ENCODE measurements at regions not wholly inside any gene's neighbourhood (a gene's known extent, or its start where the extent isn't known, plus 50 kb on each side); places are given as distances from the start of the nearest gene placed in this dataset.
A peak's percentile ranks its signal among the peaks of the same experiment; 100 is the strongest.
"Not testable (repeated sequence)": the region's sequence is repeated elsewhere in the genome, so short reads cannot be mapped to it uniquely, and the experiment has no call there.

DNA sequence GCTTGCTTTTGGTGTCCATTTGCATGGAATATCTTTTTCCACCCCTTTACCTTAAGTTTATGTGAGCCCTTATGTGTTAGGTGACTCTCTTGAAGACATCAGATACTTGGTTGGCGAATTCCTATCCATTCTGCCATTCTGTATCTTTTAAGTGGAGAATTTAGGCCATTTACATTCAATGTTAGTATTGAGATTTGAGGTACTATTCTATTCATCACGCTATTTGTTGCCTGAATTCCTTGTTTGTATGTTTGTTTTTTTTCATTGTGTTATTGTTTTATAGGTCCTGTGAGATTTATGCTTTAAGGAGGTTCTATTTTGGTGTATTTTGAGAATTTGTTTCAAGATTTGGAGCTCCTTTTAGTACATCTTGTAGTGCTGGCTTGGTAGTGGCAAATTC is 238.3 kb upstream of the LYPLAL1 start:
- DNase-seq (ENCODE audit: low spot score), result not testable (repeated sequence)

- DNase-seq (ENCODE audit: low spot score), result no peak
These were observed 235.4 kb upstream of the LYPLAL1 start for GRCh38 chr1:218938259-218938658.

- DNase-seq (ENCODE audit: low spot score), result no peak
These were observed 234.6 kb upstream of the LYPLAL1 start for GRCh38 chr1:218939095-218939494.

GRCh38 chr1:218942431-218942830 is 231.2 kb upstream of the LYPLAL1 start:
- DNase-seq (ENCODE audit: low spot score), result no peak

- DNase-seq (ENCODE audit: low spot score), result no peak
These were observed 230.3 kb upstream of the LYPLAL1 start for GRCh38 chr1:218943371-218943770.

GRCh38 chr1:218945050-218945449 is 228.6 kb upstream of the LYPLAL1 start:
- DNase-seq (ENCODE audit: low spot score), result no peak

DNA sequence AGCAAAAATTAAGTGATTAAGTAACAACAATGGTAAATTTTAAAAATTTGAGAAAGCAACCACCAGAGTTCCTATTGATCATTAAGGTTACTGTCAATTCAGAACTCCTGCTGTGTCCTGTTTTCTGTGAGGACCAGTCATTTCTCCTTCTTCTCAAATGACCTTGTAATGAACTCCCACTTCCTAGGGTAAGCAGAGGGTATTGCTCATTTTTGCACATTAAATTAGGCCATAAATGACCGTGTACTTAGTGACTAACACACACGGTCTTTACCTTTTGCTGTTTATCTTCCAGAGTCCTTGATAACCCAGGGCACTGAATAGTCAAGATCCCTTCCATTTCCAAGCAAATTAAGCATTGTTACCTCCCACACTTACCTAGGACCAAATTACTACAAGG is 227.5 kb upstream of the LYPLAL1 start:
- no peak for DNase-seq (ENCODE audit: low spot score)

GRCh38 chr1:218948446-218948845 is 225.2 kb upstream of the LYPLAL1 start:
- peak; percentile 22 for DNase-seq (ENCODE audit: low spot score)

DNA sequence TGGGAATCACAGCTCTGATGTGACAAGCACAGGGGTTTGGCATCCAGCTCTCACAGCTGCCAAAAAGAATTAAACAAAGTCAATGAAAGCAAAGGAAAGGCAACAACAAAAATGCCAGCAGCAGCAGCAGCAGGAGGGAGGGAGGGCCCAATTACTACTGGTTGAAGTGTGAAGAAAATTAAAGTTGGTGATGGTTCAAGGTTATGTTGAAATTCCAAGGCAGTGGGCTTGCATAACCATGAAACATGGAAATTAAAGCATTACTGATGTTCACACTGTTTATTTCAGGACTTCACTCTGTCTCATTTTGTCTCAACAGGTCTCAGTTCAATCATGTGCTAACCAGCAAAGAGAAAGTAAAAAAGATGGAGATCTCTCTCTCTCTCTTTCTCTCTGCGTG is 220.3 kb upstream of the LYPLAL1 start:
- DNase-seq (ENCODE audit: low spot score), result no peak

DNA sequence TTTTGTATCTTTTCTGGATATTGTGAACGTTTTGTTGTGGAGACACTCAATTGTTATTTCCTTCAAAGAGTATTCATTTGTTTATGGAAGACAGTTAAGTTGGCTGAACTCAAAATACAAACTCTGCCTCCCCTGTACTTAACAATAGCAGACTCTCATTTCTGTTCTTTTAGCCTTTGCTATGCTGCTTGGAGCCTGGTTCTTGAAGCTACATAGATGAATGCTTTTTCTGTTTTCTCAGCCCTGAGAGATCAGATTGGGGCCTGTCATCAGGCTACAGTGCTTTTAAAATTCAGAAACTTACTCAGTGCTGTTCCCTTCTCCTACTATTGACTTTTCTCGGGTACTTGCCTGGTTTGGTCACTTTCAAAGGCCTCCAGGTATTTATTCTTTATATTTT is 215.7 kb upstream of the LYPLAL1 start:
- no peak for DNase-seq (ENCODE audit: low spot score)

- no peak for DNase-seq (ENCODE audit: low spot score)
These were observed 213.9 kb upstream of the LYPLAL1 start for GRCh38 chr1:218959784-218960183.

GRCh38 chr1:218964471-218965185 is 209.1 kb upstream of the LYPLAL1 start:
- no peak for DNase-seq (ENCODE audit: low spot score)

DNA sequence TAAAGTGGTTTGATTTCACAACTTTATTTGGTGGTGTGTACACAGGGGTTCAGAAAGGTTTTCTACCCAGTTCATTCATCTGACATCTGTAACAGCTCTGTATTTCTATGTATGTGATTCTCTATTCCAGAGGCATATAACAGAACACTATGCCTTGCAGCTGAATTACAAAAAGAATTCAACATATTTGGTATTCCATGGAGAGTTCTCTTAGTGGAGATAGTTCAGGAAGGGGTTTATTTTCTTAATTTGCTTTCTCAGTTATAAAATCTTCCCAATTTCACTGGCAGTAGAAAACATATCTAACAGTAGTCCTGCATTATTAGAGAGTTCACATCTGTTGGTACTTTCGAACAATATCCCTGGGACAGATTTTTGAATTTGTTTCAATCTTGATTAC is 207.9 kb upstream of the LYPLAL1 start:
- DNase-seq (ENCODE audit: low spot score), result no peak

DNA sequence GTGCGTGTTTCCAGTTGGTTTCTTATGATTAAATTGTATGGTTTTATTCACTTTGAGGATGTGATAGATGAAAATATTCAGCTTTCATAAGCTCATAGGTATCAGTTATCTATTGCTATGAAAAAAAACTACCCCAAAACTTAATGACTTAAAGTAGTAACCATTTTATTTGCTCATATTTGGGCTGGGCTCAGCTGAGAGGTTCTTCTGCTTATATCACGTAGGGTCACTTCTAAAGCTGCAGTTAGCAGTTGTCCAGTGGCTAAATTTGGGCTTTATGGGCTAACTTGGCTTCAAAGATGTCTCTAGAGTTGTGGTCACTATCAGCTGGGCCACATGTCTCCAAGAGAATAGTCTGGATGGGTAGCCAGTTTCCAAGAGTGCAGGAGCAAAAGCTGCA is 206.4 kb upstream of the LYPLAL1 start:
- DNase-seq (ENCODE audit: low spot score), result no peak

DNA sequence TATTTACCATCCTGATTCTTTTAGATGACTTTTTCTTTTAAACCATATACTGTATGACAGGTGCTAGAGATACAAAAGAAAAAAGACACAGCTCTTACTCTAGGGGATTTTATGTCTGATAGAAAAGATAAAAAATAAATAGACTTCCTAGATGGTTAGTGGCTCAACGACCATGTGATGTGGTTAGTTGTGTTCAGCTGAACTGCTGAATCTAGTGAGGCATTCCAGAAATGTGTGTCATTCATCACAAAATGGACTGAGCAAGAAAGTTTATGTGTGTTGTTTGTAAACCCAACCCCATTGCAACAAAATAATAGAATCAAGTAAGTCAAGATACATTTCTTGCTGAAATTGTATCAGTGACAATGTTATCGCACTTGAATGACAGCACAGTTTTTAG is 205.8 kb upstream of the LYPLAL1 start:
- DNase-seq (ENCODE audit: low spot score), result no peak

- no peak for DNase-seq (ENCODE audit: low spot score)
These were observed 204.7 kb upstream of the LYPLAL1 start for GRCh38 chr1:218969006-218969405.

DNA sequence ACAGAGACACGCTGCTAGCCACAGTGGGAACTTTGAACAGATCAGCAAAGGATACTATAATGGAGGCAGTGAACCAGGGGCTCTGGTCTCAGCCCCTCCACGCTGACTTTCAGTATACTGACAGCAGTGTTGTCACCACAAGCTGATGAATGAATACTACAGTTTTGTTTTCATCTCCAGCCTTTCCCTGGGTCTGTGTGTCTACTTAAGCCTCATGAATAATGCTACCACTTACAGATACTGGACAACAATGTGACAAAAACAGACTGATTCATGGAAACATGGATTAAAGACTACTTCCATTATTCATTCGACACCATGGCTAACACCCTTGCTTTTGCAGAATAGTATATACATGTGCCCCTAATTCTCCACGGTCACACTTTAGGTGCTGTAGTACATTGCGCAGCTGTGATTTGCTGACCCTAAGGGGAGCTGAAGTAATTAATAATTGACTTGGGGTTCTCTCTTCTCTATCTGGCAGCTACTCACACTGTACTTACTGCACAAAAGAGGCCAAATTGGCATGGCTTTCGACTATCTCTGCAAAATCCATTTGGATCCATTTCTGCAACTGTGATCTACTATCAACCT is 203.2 kb upstream of the LYPLAL1 start:
- no peak for DNase-seq (ENCODE audit: low spot score)

GRCh38 chr1:218971156-218971555 is 202.5 kb upstream of the LYPLAL1 start:
- DNase-seq (ENCODE audit: low spot score), result no peak

DNA sequence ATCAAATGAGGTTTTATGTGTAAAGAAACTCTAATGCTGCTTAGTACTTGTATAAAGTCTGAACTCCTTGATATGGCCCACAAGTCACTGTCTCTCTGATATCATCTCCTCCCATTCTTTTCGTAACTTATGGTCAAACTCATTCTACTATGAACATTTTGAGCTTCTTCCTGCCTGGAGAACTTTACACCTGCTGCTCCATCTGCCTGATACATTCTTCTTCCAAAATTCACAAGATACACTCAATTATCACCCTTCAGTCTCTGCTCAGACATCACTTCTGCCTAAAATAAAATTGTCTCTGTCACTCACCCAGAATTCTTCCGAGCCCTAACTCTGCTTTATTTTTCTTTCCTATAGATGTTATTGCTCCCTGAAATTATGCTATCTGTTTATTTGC is 192.8 kb upstream of the LYPLAL1 start:
- no peak for DNase-seq (ENCODE audit: low spot score)

GRCh38 chr1:218982482-218982881 is 191.2 kb upstream of the LYPLAL1 start:
- no peak for DNase-seq (ENCODE audit: low spot score)

- DNase-seq (ENCODE audit: low spot score), result no peak
These were observed 190.2 kb upstream of the LYPLAL1 start for GRCh38 chr1:218983433-218983832.

DNA sequence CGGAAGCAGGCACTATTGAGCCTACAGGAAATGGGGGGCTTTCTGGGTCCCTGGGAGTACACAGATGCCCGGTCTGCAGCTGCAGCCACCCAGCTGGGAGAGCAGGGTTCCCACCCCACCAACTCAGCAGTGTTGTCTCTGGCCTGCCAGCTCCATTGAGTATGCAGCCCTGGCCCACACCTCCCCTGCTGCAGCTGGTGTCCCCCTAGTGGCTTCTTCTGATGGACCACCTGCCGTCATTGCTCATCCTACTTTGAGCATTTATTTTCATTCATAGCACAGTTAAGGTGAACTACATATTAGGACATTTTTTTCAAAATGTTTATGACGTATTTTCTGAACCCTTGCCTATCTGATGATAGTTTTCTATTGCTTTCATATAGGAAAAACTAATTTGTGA is 189.8 kb upstream of the LYPLAL1 start:
- DNase-seq (ENCODE audit: low spot score), result no peak

DNA sequence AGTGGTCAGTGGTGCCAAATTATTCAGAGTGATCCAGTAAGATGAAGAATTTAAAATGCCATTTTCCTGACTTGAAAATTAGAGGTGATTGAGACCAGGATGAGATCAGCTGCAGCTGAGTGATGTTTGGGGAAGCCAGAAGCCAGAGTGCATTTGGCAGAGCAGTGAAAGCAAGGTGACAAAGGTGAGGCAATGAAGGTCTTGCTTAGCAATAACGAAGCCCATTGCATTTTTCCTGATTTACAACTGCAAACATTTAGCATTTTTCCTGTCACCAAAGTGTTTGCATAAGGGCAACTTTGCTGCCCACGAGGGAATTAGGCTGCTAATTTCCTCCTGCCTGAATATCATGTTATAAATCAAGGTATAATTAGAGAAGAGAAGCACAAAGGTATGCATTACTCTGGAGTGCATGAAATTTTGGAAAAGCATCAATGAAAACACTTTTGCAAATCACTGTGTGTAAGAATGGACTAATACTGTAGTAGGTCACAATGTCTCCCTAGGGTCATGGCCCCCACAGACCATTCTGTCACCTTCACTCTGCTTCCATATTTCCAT is 188.2 kb upstream of the LYPLAL1 start:
- no peak for DNase-seq (ENCODE audit: low spot score)

- DNase-seq (ENCODE audit: low spot score), result no peak
These were observed 186.9 kb upstream of the LYPLAL1 start for GRCh38 chr1:218986816-218987215.
